K562 (cell line): ENCODE measurements at regions not wholly inside any gene's neighbourhood (a gene's known extent, or its start where the extent isn't known, plus 50 kb on each side); places are given as distances from the start of the nearest gene placed in this dataset.
A peak's percentile ranks its signal among the peaks of the same experiment; 100 is the strongest.
"Not testable (repeated sequence)": the region's sequence is repeated elsewhere in the genome, so short reads cannot be mapped to it uniquely, and the experiment has no call there.

Experiments
- ATAC-seq: fragments of 200-7000 bp; cut with Tn5 transposase; 3 replicates; pipeline ENCODE4 v1.9.1; 2020; ENCODE audit warnings: moderate library complexity
- BruUV-seq: library from RNA; stranded (reverse); fragments of 400-500 nt; replicated peaks from 2 replicates; lab custom pipeline; 2021; lab: Mats Ljungman, UMichigan
- CTCF ChIA-PET: fragments of 300-600 bp; formaldehyde crosslinking; extraction: SDS; loops from one replicate; lab custom pipeline; 2021; ENCODE audit warnings: low intra/inter-chr PET ratio; lab: Yijun Ruan, JAX
- POLR2A ChIA-PET: fragments of 300-600, 350-650 bp; sonication (Branson Sonifier 250); formaldehyde crosslinking; extraction: SDS; loops from one replicate; lab custom pipeline; 2021; ENCODE audit warnings: antibody characterized with exemption, inconsistent platforms; lab: Yijun Ruan, JAX
- DNase-seq, 4 experiments: peaks; one replicate each; pipeline versions ENCODE4 v3.0.0 to v3.0.0-alpha.2; 2011 to 2018; ENCODE audit warnings: low spot score in 3 of 4, mixed read lengths in 3 of 4; ENCODE audit errors: extremely low read depth in 1 of 4
- FAIRE-seq: peaks from 2 replicates; lab custom pipeline; 2011; peaks lifted over from hg19 to GRCh38; lab: Jason Lieb, UNC
- H2AFZ ChIP-seq: 2 replicates; pipeline ENCODE4 v1.6.0; 2011; ENCODE audit warnings: low read depth, low read length, control low read depth, inconsistent platforms
- H3K27ac ChIP-seq: fragments of 200-600 bp; 3 replicates; pipeline ENCODE4 v1.8.0; 2011; ENCODE audit warnings: low read depth, mild to moderate bottlenecking, control low read depth, inconsistent platforms, low read length, moderate library complexity, mixed read lengths; ENCODE audit errors: extremely low read depth
- H3K27me3 ChIP-seq, 2 experiments: fragments of 300-600 bp in 1 of 2; 2 replicates in 1 of 2; 3 replicates in 1 of 2; pipeline versions ENCODE4 v1.6.0 to v1.8.0; 2011; ENCODE audit warnings: inconsistent platforms in 2 of 2, low read length in 2 of 2, mild to moderate bottlenecking in 1 of 2, mixed read lengths in 1 of 2, moderate library complexity in 1 of 2; ENCODE audit not compliant: control insufficient read depth in 2 of 2, insufficient read depth in 2 of 2
- H3K36me3 ChIP-seq: fragments of 300-600 bp; 3 replicates; pipeline ENCODE4 v1.8.0; 2011; ENCODE audit warnings: mild to moderate bottlenecking, low read length, inconsistent platforms; ENCODE audit not compliant: control insufficient read depth, insufficient read depth
- H3K4me1 ChIP-seq, 2 experiments: fragments of 200-600 bp in 1 of 2; replicated peaks in 1 of 2; 2 replicates in 1 of 2; 3 replicates in 1 of 2; pipeline versions ENCODE4 v1.5.1 to v1.8.0; 2011; ENCODE audit warnings: inconsistent platforms in 2 of 2, low read length in 2 of 2, mild to moderate bottlenecking in 1 of 2, mixed read lengths in 1 of 2, moderate library complexity in 1 of 2; ENCODE audit not compliant: control insufficient read depth in 2 of 2, insufficient read depth in 2 of 2
- H3K4me2 ChIP-seq: 2 replicates; pipeline ENCODE4 v1.6.1; 2011; ENCODE audit warnings: low read length, control low read depth, inconsistent platforms, mixed read lengths; ENCODE audit not compliant: insufficient read depth
- H3K4me3 ChIP-seq: fragments of 200-600 bp; sonication (generic), shearing (Covaris generic); 2 replicates; pipeline ENCODE4 v1.5.1; 2016; ENCODE audit warnings: control low read depth, inconsistent platforms
- H3K79me2 ChIP-seq: fragments of 200-600 bp; 3 replicates; pipeline ENCODE4 v1.8.0; 2011; ENCODE audit warnings: low read length, inconsistent platforms; ENCODE audit not compliant: control insufficient read depth, insufficient read depth
- H3K9ac ChIP-seq, 2 experiments: 2 replicates each; pipeline versions ENCODE4 v1.6.0 to v1.6.1; 2011; ENCODE audit warnings: low read depth in 2 of 2, low read length in 2 of 2, control low read depth in 1 of 2, inconsistent platforms in 1 of 2, mild to moderate bottlenecking in 1 of 2, mixed read lengths in 1 of 2; ENCODE audit not compliant: insufficient read depth in 1 of 2
- H3K9me1 ChIP-seq: one replicate; pipeline ENCODE4 v1.6.0; 2011; ENCODE audit warnings: inconsistent platforms, mild to moderate bottlenecking, low read length, moderate library complexity; ENCODE audit not compliant: control insufficient read depth, insufficient read depth
- H3K9me3 ChIP-seq: replicated peaks from 2 replicates; pipeline ENCODE4 v1.5.1; 2011; ENCODE audit warnings: low read depth, low read length, inconsistent platforms; ENCODE audit not compliant: control insufficient read depth, insufficient read depth
- H4K20me1 ChIP-seq: replicated peaks from 2 replicates; pipeline ENCODE4 v1.6.1; 2011; ENCODE audit warnings: low read length, inconsistent platforms, mixed read lengths; ENCODE audit not compliant: control insufficient read depth, insufficient read depth
- ADNP ChIP-seq: fragments of 200-800 bp; sonication (Bioruptor generic); IDR thresholded peaks from 2 replicates; pipeline ENCODE4 v1.6.1; 2016; ENCODE audit warnings: missing genetic modification characterization, missing compliant biosample characterization
- ARNT ChIP-seq, 2 experiments: fragments of 450-650 bp; IDR thresholded peaks; 2 replicates each; pipeline ENCODE4 v1.6.1; 2016; ENCODE audit warnings: mild to moderate bottlenecking in 1 of 2
- ATF7 ChIP-seq: fragments of 450-650 bp; IDR thresholded peaks from 2 replicates; pipeline ENCODE4 v1.7.1; 2014; ENCODE audit warnings: mild to moderate bottlenecking, moderate library complexity
- BCOR ChIP-seq: fragments of 450-650 bp; IDR thresholded peaks from 2 replicates; pipeline ENCODE4 v1.6.1; 2016
- CBFA2T3 ChIP-seq: fragments of 450-650 bp; IDR thresholded peaks from 2 replicates; pipeline ENCODE4 v1.6.1; 2017
- CREB1 ChIP-seq, 2 experiments: sonication (generic) in 1 of 2; formaldehyde crosslinking in 1 of 2; IDR thresholded peaks; 2 replicates each; pipeline versions ENCODE4 v1.6.1 to v1.8.0; 2012 to 2022; ENCODE audit warnings: inconsistent platforms in 1 of 2, mild to moderate bottlenecking in 1 of 2, missing genetic modification reagents in 1 of 2, moderate library complexity in 1 of 2
- CTBP1 ChIP-seq: fragments of 450-650 bp; IDR thresholded peaks from 2 replicates; pipeline ENCODE4 v1.6.1; 2016; ENCODE audit warnings: borderline replicate concordance
- DACH1 ChIP-seq: fragments of 450-650 bp; IDR thresholded peaks from 2 replicates; pipeline ENCODE4 v1.6.1; 2018; ENCODE audit not compliant: partially characterized antibody
- LCOR ChIP-seq: sonication (generic); formaldehyde crosslinking; IDR thresholded peaks from 2 replicates; pipeline ENCODE4 v1.8.0; 2022; ENCODE audit warnings: mild to moderate bottlenecking, missing genetic modification reagents
- MBD2 ChIP-seq: sonication (generic); IDR thresholded peaks from 2 replicates; pipeline ENCODE4 v1.6.1; 2016; ENCODE audit warnings: low read depth, borderline replicate concordance
- MEIS2 ChIP-seq: fragments of 450-650 bp; IDR thresholded peaks from 2 replicates; pipeline ENCODE4 v1.6.1; 2014; ENCODE audit warnings: mild to moderate bottlenecking; ENCODE audit not compliant: partially characterized antibody
- MTA1 ChIP-seq: fragments of 450-650 bp; IDR thresholded peaks from 2 replicates; pipeline ENCODE4 v1.6.1; 2017; ENCODE audit warnings: borderline replicate concordance
- NBN ChIP-seq: fragments of 450-650 bp; IDR thresholded peaks from 2 replicates; pipeline ENCODE4 v1.6.1; 2016; ENCODE audit warnings: low read depth, mild to moderate bottlenecking
- NFRKB ChIP-seq: fragments of 450-650 bp; IDR thresholded peaks from 2 replicates; pipeline ENCODE4 v1.6.1; 2016; ENCODE audit warnings: low read depth
- RCOR1 ChIP-seq, 2 experiments: IDR thresholded peaks; 2 replicates each; pipeline ENCODE4 v1.6.1; 2012; ENCODE audit warnings: low read depth in 2 of 2, low read length in 2 of 2, borderline replicate concordance in 1 of 2, improper control_type of control experiment in 1 of 2
- SMARCE1 ChIP-seq: fragments of 450-650 bp; IDR thresholded peaks from 2 replicates; pipeline ENCODE4 v1.7.1; 2016; ENCODE audit warnings: mild to moderate bottlenecking
- SOX6 ChIP-seq: fragments of 450-650 bp; IDR thresholded peaks from 2 replicates; pipeline ENCODE4 v1.6.1; 2014; ENCODE audit warnings: mild to moderate bottlenecking
- TRIM24 ChIP-seq, 2 experiments: fragments of 450-650 bp; IDR thresholded peaks; 2 replicates each; pipeline ENCODE4 v1.6.1; 2016
- WGBS: fragments of 100-300 bp; shearing (Covaris generic); methylation state at CpG from one replicate; pipeline ENCODE4 v1.1.6; 2016; ENCODE audit warnings: low coverage, mixed read lengths; ENCODE audit not compliant: insufficient coverage; ENCODE audit errors: missing lambda C conversion rate; 5-methylcytosine and 5-hydroxymethylcytosine counted together
- in situ Hi-C: fragments of 300-500 bp; cut with MboI; formaldehyde crosslinking; loops from 4 replicates; pipeline ENCODE4 v1.15.0; 2018; ENCODE audit warnings: inconsistent platforms, mixed read lengths
- intact Hi-C: fragments of 100-400 bp; cut with micrococcal nuclease; formaldehyde crosslinking; loops from 2 replicates; pipeline ENCODE4 v1.14.2; 2022
- TF ChIP-seq, protein P1 (sequence below): fragments of 450-650 bp; IDR thresholded peaks from 2 replicates; pipeline ENCODE4 v1.6.1; 2016; ENCODE audit warnings: low read depth, mild to moderate bottlenecking, moderate library complexity
- TF ChIP-seq, protein P2 (sequence below): fragments of 450-650 bp; IDR thresholded peaks from 2 replicates; pipeline ENCODE4 v1.6.1; 2016
- TF ChIP-seq, protein P3 (sequence below): IDR thresholded peaks from 2 replicates; pipeline ENCODE4 v1.6.1; 2012; ENCODE audit warnings: low read depth, low read length, improper control_type of control experiment, borderline replicate concordance

DNA sequence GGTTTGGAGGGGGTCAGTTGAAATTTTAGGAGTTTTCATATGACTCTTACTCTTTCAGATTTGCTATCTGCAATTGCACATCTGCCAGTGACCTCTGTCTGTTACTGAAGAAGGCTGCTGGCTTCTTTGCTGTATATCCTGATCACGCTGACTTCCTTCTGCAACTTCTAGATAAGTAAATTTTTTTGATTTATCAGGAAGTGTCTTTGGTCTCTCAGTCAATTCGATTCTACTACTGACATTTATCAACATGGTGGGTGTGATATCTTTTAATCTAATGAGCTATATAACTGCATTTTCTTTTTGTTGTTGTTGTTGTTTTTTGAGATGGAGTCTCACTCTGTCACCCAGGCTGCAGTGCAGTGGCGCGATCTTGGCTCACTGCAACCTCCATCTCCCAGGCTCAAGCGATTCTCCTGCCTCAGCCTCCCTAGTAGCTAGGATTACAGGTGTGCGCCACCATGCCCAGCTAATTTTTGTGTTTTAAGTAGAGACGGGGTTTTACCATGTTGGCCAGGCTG is 55.7 kb upstream of the HBS1L start:
- intact Hi-C loops; H3K9ac ChIP-seq; in situ Hi-C loops; H3K4me3 ChIP-seq; H3K79me2 ChIP-seq; H3K9me1 ChIP-seq; CTCF ChIA-PET; H3K9me3 ChIP-seq; H4K20me1 ChIP-seq; H3K36me3 ChIP-seq; POLR2A ChIA-PET; H3K27me3 ChIP-seq; BruUV-seq; TF ChIP-seq CREB1 (CRISPR knock-in tag; IDR thresholded peaks at IDR 0.05): not testable (repeated sequence)
- peak overlapping the region; percentile 58; the same call in 2 of the 3 replicates for H3K27ac ChIP-seq
- DNase-seq (peak; percentile 54 to 80 (median 67)), FAIRE-seq (peak; percentile 65), ATAC-seq (peak; percentile 77)
- H3K4me2 ChIP-seq: peak overlapping the region; percentile 50
- peaks cover 0 to 13% of the 10 kb centered on the region in 2 experiments; a peak in 2 of 5 replicates for H3K4me1 ChIP-seq
- WGBS: 52% methylated on average over 7 of the region's 7 CpGs
- peak overlapping the region; percentile 62; the same call in 1 of the 2 replicates for H2AFZ ChIP-seq
- peak; percentile 83 for TF ChIP-seq MEIS2
- TF ChIP-seq, protein P1, sequence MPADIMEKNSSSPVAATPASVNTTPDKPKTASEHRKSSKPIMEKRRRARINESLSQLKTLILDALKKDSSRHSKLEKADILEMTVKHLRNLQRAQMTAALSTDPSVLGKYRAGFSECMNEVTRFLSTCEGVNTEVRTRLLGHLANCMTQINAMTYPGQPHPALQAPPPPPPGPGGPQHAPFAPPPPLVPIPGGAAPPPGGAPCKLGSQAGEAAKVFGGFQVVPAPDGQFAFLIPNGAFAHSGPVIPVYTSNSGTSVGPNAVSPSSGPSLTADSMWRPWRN: peak; percentile 59; the same call in 1 of the 2 replicates
- peak; percentile 15; the same call in 1 of the 2 replicates for TF ChIP-seq CREB1 (IDR thresholded peaks at IDR 0.05)
- TF ChIP-seq SMARCE1: peak; percentile 92
- 0 out of 2 replicates have a peak, but pooled peaks have one; percentile 45 for TF ChIP-seq MBD2
- peak; percentile 96 for TF ChIP-seq CBFA2T3
- peak; percentile 77 for TF ChIP-seq LCOR
- TF ChIP-seq ADNP (tag): peak; percentile 90
- TF ChIP-seq NFRKB: 0 out of 2 replicates have a peak, but pooled peaks have one; percentile 5
- peak in 1 of 2 experiments; percentile 76; a peak in 2 of 4 replicates for TF ChIP-seq ARNT (IDR thresholded peaks at IDR 0.05)
- 0 out of 2 replicates have a peak, but pooled peaks have one; percentile 27 for TF ChIP-seq CTBP1
- peak; percentile 50 for TF ChIP-seq DACH1
- TF ChIP-seq BCOR: peak; percentile 82
- TF ChIP-seq, protein P2, sequence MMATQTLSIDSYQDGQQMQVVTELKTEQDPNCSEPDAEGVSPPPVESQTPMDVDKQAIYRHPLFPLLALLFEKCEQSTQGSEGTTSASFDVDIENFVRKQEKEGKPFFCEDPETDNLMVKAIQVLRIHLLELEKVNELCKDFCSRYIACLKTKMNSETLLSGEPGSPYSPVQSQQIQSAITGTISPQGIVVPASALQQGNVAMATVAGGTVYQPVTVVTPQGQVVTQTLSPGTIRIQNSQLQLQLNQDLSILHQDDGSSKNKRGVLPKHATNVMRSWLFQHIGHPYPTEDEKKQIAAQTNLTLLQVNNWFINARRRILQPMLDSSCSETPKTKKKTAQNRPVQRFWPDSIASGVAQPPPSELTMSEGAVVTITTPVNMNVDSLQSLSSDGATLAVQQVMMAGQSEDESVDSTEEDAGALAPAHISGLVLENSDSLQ: peak; percentile 66
- TF ChIP-seq, protein P3, sequence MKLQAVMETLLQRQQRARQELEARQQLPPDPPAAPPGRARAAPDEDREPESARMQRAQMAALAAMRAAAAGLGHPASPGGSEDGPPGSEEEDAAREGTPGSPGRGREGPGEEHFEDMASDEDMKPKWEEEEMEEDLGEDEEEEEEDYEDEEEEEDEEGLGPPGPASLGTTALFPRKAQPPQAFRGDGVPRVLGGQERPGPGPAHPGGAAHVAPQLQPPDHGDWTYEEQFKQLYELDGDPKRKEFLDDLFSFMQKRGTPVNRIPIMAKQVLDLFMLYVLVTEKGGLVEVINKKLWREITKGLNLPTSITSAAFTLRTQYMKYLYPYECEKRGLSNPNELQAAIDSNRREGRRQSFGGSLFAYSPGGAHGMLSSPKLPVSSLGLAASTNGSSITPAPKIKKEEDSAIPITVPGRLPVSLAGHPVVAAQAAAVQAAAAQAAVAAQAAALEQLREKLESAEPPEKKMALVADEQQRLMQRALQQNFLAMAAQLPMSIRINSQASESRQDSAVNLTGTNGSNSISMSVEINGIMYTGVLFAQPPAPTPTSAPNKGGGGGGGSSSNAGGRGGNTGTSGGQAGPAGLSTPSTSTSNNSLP: peak; percentile 84
- 0 out of 2 replicates have a peak, but pooled peaks have one; percentile 32 for TF ChIP-seq ATF7
- peak; percentile 66; the same call in 1 of the 2 replicates for TF ChIP-seq NBN
- TF ChIP-seq RCOR1 (IDR thresholded peaks at IDR 0.05; ENCODE audit: borderline replicate concordance in 1 of 2, low read depth in 2 of 2, low read length in 2 of 2): peak in 1 of 2 experiments; percentile 86; a peak in 1 of 4 replicates
- 0 out of 2 replicates have a peak, but pooled peaks have one; percentile 35 for TF ChIP-seq MTA1
- TF ChIP-seq TRIM24 (IDR thresholded peaks at IDR 0.05): peak; percentile 95 to 97
- peak; percentile 90 for TF ChIP-seq SOX6
